ENCODE measurements at regions not wholly inside any gene's neighbourhood (a gene's known extent, or its start where the extent isn't known, plus 50 kb on each side); places are given as distances from the start of the nearest gene placed in this dataset.

GRCh38 chr6:53984163-53984562, 127.1 kb upstream of the MLIP start:
- no peaks in the 10 kb centered on the region for H3K27me3 ChIP-seq (ENCODE audit: insufficient read depth, low read length)
- DNase-seq (ENCODE audit: low read depth, low spot score) (peak; percentile 86), ATAC-seq (peak; percentile 86)
- peak overlapping the region in 1 of 2 experiments; percentile 36; a peak in 2 of 4 replicates for H3K4me3 ChIP-seq (replicated peaks in 1 of 2; ENCODE audit: low read depth in 1 of 2, low read length in 2 of 2)
- RAD21 ChIA-PET (ENCODE audit: low non-redundant PET in 1 of 2, low total read pairs in 2 of 2, uncharacterized antibody in 2 of 2, unreplicated experiment in 2 of 2), result no interaction called here
- H3K4me1 ChIP-seq (ENCODE audit: control insufficient read depth in 1 of 2, insufficient read depth in 2 of 2, low read length in 2 of 2), result peaks cover 8 to 36% of the 10 kb centered on the region in 2 experiments
- no peaks in the 10 kb centered on the region for H3K79me2 ChIP-seq (ENCODE audit: insufficient read depth, low read length)
- POLR2A ChIA-PET, result interaction anchor here (0.6 kb wide), 1 partner anchor 899 kb away, joined by 3 read pairs; no protein-coding TSS in a partner anchor
- TF ChIP-seq ZNF274 (IDR thresholded peaks at IDR 0.05; ENCODE audit: low read depth, low read length) (no peak), SP1 (IDR thresholded peaks at IDR 0.05; ENCODE audit: low read depth) (peak; percentile 96), FOSL1 (IDR thresholded peaks at IDR 0.05; ENCODE audit: low read depth) (peak; percentile 99), ELF1 (IDR thresholded peaks at IDR 0.05; ENCODE audit: borderline replicate concordance, low read depth) (no peak), CBX3 (IDR thresholded peaks at IDR 0.05; ENCODE audit: low read depth) (peak; percentile 80), SIN3A (IDR thresholded peaks at IDR 0.05; ENCODE audit: low read depth) (peak; percentile 61; the same call in 1 of the 2 replicates), POLR2AphosphoS5 (IDR thresholded peaks at IDR 0.05; ENCODE audit: low read depth, low read length) (peak; percentile 34; the same call in 1 of the 2 replicates), CTCF (IDR thresholded peaks at IDR 0.05 in 2 of 3, conservative IDR thresholded peaks at IDR 0.05 in 1 of 3; ENCODE audit: borderline replicate concordance in 1 of 3, insufficient read depth in 1 of 3, low read depth in 2 of 3, low read length in 2 of 3) (no peak), JUND (IDR thresholded peaks at IDR 0.05) (peak; percentile 96), ATF3 (IDR thresholded peaks at IDR 0.05) (no peak), EZH2 (IDR thresholded peaks at IDR 0.05) (no peak), REST (IDR thresholded peaks at IDR 0.05; ENCODE audit: low read depth) (no peak), RAD21 (IDR thresholded peaks at IDR 0.05; ENCODE audit: low read depth) (peak; percentile 25; the same call in 1 of the 2 replicates), CEBPB (IDR thresholded peaks at IDR 0.05; ENCODE audit: low read depth) (peak; percentile 82), MAX (IDR thresholded peaks at IDR 0.05) (peak; percentile 64; the same call in 1 of the 2 replicates), EGR1 (IDR thresholded peaks at IDR 0.05; ENCODE audit: low read depth) (0 out of 2 replicates have a peak, but pooled peaks have one; percentile 12), SRF (IDR thresholded peaks at IDR 0.05; ENCODE audit: low read depth) (peak; percentile 84)
- no peaks in the 10 kb centered on the region for H3K9me3 ChIP-seq (ENCODE audit: control insufficient read depth in 1 of 2, insufficient read depth in 1 of 2, low read depth in 1 of 2, low read length in 2 of 2)
- H3K9me2 ChIP-seq (ENCODE audit: insufficient read depth), result no peaks in the 10 kb centered on the region
- no peaks in the 10 kb centered on the region for H3K36me3 ChIP-seq (ENCODE audit: control insufficient read depth in 1 of 2, insufficient read depth in 2 of 2, low read length in 2 of 2)
- H3K27ac ChIP-seq (ENCODE audit: low read depth, low read length), result no peak overlapping the region; the same call in 1 of the 2 replicates
- peak overlapping the region; percentile 69 for H3K4me2 ChIP-seq (ENCODE audit: low read length)
- BruUV-seq (replicated peaks), result no TSS peak
- H2AFZ ChIP-seq (ENCODE audit: low read depth, low read length, poor library complexity, severe bottlenecking), result peak overlapping the region; percentile 50
- no peak overlapping the region for H3K9ac ChIP-seq (ENCODE audit: low read length)
- CTCF ChIA-PET, result no interaction called here
- intact Hi-C loops (cut with micrococcal nuclease), result no loop called here
- H4K20me1 ChIP-seq (ENCODE audit: insufficient read depth), result no peaks in the 10 kb centered on the region
